Adrenal gland (tissue), 9 donors: ENCODE measurements at regions not wholly inside any gene's neighbourhood (a gene's known extent, or its start where the extent isn't known, plus 50 kb on each side); places are given as distances from the start of the nearest gene placed in this dataset.

Experiments
- DNase-seq, 7 donors: peaks; one replicate each; pipeline ENCODE4 v3.0.0-alpha.2; 2019 to 2020
- H3K27ac ChIP-seq, 5 donors: fragments of 200-600 bp; sonication (generic) in 4 of 5; 1 replicate in 3 of 5; 2 replicates in 2 of 5; pipeline versions ENCODE4 v1.5.1 to v1.8.0; 2016 to 2020; ENCODE audit warnings: mild to moderate bottlenecking in 1 of 5
- H3K27me3 ChIP-seq: fragments of 200-600 bp; 2 replicates; pipeline ENCODE4 v1.8.0; 2021
- H3K36me3 ChIP-seq, 2 donors: fragments of 200-600 bp; replicated peaks in 1 of 2; 1 replicate in 1 of 2; 2 replicates in 1 of 2; pipeline versions ENCODE4 v1.5.1 to v1.8.0; 2018 to 2022
- H3K4me1 ChIP-seq, 2 donors: fragments of 200-600 bp; replicated peaks in 1 of 2; 1 replicate in 1 of 2; 2 replicates in 1 of 2; pipeline versions ENCODE4 v1.5.1 to v1.8.0; 2018 to 2021
- H3K4me3 ChIP-seq, 4 donors: fragments of 200-600 bp; sonication (generic) in 3 of 4; one replicate each; pipeline ENCODE4 v1.5.1; 2016 to 2018
- H3K9me3 ChIP-seq, 3 donors: fragments of 200-600 bp; sonication (generic) in 1 of 3; replicated peaks in 1 of 3; 1 replicate in 2 of 3; 2 replicates in 1 of 3; pipeline versions ENCODE4 v1.5.1 to v1.8.0; 2016 to 2021
- CTCF ChIP-seq, 6 experiments: fragments of 450-650 bp in 4 of 6; fragments of 200-600 bp in 2 of 6; sonication (generic) in 1 of 6; IDR thresholded peaks; 1 replicate in 5 of 6; 2 replicates in 1 of 6; pipeline versions ENCODE4 v1.5.1 to v1.8.0; 2016 to 2021; ENCODE audit warnings: antibody characterized with exemption in 6 of 6, mild to moderate bottlenecking in 2 of 6, moderate library complexity in 1 of 6
- POLR2A ChIP-seq, 2 donors: fragments of 450-650 bp; IDR thresholded peaks; one replicate each; pipeline ENCODE4 v1.6.1; 2017; ENCODE audit warnings: antibody characterized with exemption in 2 of 2, mild to moderate bottlenecking in 2 of 2, moderate library complexity in 1 of 2
- WGBS, 4 donors: extraction: QIAGEN DNeasy Blood & Tissue Kit in 2 of 4; methylation state at CpG; one replicate each; pipeline versions ENCODE4 v1.1.5 to v1.1.7; 2013 to 2017; 5-methylcytosine and 5-hydroxymethylcytosine counted together
- intact Hi-C, 2 donors: fragments of 100-400 bp; cut with DNase I; formaldehyde crosslinking; loops; one replicate each; pipeline versions ENCODE4 v1.14.1 to v1.15.0; 2022 to 2023
- donor health status: healthy with polysubstance abuse.
- donor health status: Bipolar disorder and iron deficiency.
- donor health status: DM: yes; HTN: yes; CAD: no.
- donor health status: DM: no; HTN: no; CAD: no.
- donor health status: DM: no; HTN: no; CAD: no.

- DNase-seq, result no peak
- no peak overlapping the region for H3K4me3 ChIP-seq
- no peak overlapping the region for H3K27ac ChIP-seq
- H3K36me3 ChIP-seq, result no peaks in the 10 kb centered on the region
- H3K27me3 ChIP-seq, result no peaks in the 10 kb centered on the region
- H3K4me1 ChIP-seq, result no peaks in the 10 kb centered on the region
- no peaks in the 10 kb centered on the region for H3K9me3 ChIP-seq
- 50 to 67% (median 52%) methylated on average over 2 of the region's 2 CpGs for WGBS, 4 donors
- TF ChIP-seq CTCF (IDR thresholded peaks at IDR 0.05) (no peak), POLR2A (IDR thresholded peaks at IDR 0.05) (no peak)
- intact Hi-C loops, result no loop called here
Measured at GRCh38 chr5:60356745-60357144, 343.2 kb downstream of the DEPDC1B start.

- H3K4me1 ChIP-seq, result no peaks in the 10 kb centered on the region
- no peak overlapping the region for H3K4me3 ChIP-seq
- H3K27ac ChIP-seq, result no peak overlapping the region
- no peaks in the 10 kb centered on the region for H3K27me3 ChIP-seq
- no peaks in the 10 kb centered on the region for H3K9me3 ChIP-seq
- no peak for TF ChIP-seq POLR2A (IDR thresholded peaks at IDR 0.05)
- TF ChIP-seq CTCF (IDR thresholded peaks at IDR 0.05), result no peak
- no peaks in the 10 kb centered on the region for H3K36me3 ChIP-seq
- no peak for DNase-seq
- intact Hi-C loops, result no loop called here
Measured at GRCh38 chr5:60355181-60355580, 344.8 kb downstream of the DEPDC1B start.

GRCh38 chr5:60354311-60354710, 345.7 kb downstream of the DEPDC1B start:
- Histone ChIP-seq H3K4me1 (no peaks in the 10 kb centered on the region), H3K4me3 (no peak overlapping the region), H3K36me3 (no peaks in the 10 kb centered on the region), H3K9me3 (no peaks in the 10 kb centered on the region), H3K27me3 (no peaks in the 10 kb centered on the region), H3K27ac (no peak overlapping the region)
- TF ChIP-seq POLR2A (IDR thresholded peaks at IDR 0.05), result no peak
- no peak for TF ChIP-seq CTCF (IDR thresholded peaks at IDR 0.05)
- DNase-seq, result no peak
- intact Hi-C loops, result no loop called here
- WGBS, 4 donors, result 90 to 100% (median 93%) methylated on average over 1 of the region's 1 CpG

GRCh38 chr5:60352992-60353599, 346.9 kb downstream of the DEPDC1B start:
- Histone ChIP-seq H3K4me1 (no peaks in the 10 kb centered on the region), H3K9me3 (no peaks in the 10 kb centered on the region), H3K27me3 (no peaks in the 10 kb centered on the region), H3K36me3 (no peaks in the 10 kb centered on the region), H3K27ac (no peak overlapping the region), H3K4me3 (no peak overlapping the region)
- intact Hi-C loops, result no loop called here
- no peak for DNase-seq
- TF ChIP-seq POLR2A (IDR thresholded peaks at IDR 0.05), result no peak
- no peak for TF ChIP-seq CTCF (IDR thresholded peaks at IDR 0.05)
- WGBS, 4 donors, result 67 to 92% (median 73%) methylated on average over 1 of the region's 1 CpG
